ENCODE measurements at regions not wholly inside any gene's neighbourhood (a gene's known extent, or its start where the extent isn't known, plus 50 kb on each side); places are given as distances from the start of the nearest gene placed in this dataset.
"Not testable (repeated sequence)": the region's sequence is repeated elsewhere in the genome, so short reads cannot be mapped to it uniquely, and the experiment has no call there.

GRCh38 chr14:49946320-49947141 is 53.6 kb downstream of the ARF6 start:
- DNase-seq: no peak

- DNase-seq: no peak
Observed at GRCh38 chr14:49947506-49947905, 54.6 kb downstream of the ARF6 start.

- no peak for DNase-seq
Observed at GRCh38 chr14:49950275-49951228, 57.7 kb downstream of the ARF6 start.

GRCh38 chr14:49951229-49951607 is 58.3 kb downstream of the ARF6 start:
- DNase-seq: no peak

GRCh38 chr14:49951691-49952345 is 58.9 kb downstream of the ARF6 start:
- no peak for DNase-seq

- no peak for DNase-seq
Observed at GRCh38 chr14:49953196-49953595, 60.3 kb downstream of the ARF6 start.

- DNase-seq: no peak
Observed at GRCh38 chr14:49954171-49954631, 61.3 kb downstream of the ARF6 start.

- no peak for DNase-seq
Observed at GRCh38 chr14:49955024-49955423, 62.1 kb downstream of the ARF6 start.

GRCh38 chr14:49957089-49957852 is 64.4 kb downstream of the ARF6 start:
- DNase-seq: no peak

GRCh38 chr14:49959822-49960408 is 67.0 kb downstream of the ARF6 start:
- DNase-seq: no peak

- DNase-seq: no peak
Observed at GRCh38 chr14:49960453-49960852, 67.6 kb downstream of the ARF6 start.

GRCh38 chr14:49961270-49962222 is 68.7 kb downstream of the ARF6 start:
- DNase-seq: no peak

GRCh38 chr14:49962621-49963020 is 69.7 kb downstream of the ARF6 start:
- DNase-seq: no peak

- DNase-seq: not testable (repeated sequence)
Observed at GRCh38 chr14:49965068-49965651, 72.3 kb downstream of the ARF6 start.

- DNase-seq: no peak
Observed at GRCh38 chr14:49966304-49966809, 73.5 kb downstream of the ARF6 start.

- no peak for DNase-seq
Observed at GRCh38 chr14:49966971-49967630, 74.2 kb downstream of the ARF6 start.

GRCh38 chr14:49969961-49970360 is 77.1 kb downstream of the ARF6 start:
- DNase-seq: no peak

- no peak for DNase-seq
Observed at GRCh38 chr14:49970474-49971147, 77.7 kb downstream of the ARF6 start.

Measured in SIG-M5 (cell line).